ENCODE measurements at regions not wholly inside any gene's neighbourhood (a gene's known extent, or its start where the extent isn't known, plus 50 kb on each side); places are given as distances from the start of the nearest gene placed in this dataset.

DNA sequence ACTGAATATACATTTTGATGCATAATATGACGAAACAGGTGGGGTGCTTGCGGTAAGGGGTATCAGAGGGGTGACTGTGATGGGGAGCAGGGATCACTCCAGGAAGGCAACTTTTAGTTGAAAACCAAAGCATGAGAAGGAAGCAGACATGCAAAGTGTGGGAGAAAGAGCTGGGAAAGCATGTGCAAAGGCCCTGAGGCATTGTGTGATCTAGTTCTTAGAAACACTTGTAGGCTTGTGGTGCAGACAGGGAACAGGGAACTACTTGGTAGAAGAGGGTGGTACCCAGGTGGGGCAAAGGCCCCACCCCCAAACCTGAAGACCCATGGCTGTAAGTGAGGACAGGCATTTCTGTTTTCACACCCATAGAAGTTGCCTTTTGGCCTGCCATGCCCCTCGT, 459.9 kb upstream of the EEF2KMT start:
- TF ChIP-seq, protein P1, sequence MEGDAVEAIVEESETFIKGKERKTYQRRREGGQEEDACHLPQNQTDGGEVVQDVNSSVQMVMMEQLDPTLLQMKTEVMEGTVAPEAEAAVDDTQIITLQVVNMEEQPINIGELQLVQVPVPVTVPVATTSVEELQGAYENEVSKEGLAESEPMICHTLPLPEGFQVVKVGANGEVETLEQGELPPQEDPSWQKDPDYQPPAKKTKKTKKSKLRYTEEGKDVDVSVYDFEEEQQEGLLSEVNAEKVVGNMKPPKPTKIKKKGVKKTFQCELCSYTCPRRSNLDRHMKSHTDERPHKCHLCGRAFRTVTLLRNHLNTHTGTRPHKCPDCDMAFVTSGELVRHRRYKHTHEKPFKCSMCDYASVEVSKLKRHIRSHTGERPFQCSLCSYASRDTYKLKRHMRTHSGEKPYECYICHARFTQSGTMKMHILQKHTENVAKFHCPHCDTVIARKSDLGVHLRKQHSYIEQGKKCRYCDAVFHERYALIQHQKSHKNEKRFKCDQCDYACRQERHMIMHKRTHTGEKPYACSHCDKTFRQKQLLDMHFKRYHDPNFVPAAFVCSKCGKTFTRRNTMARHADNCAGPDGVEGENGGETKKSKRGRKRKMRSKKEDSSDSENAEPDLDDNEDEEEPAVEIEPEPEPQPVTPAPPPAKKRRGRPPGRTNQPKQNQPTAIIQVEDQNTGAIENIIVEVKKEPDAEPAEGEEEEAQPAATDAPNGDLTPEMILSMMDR (IDR thresholded peaks at IDR 0.05) = no peak
- TF ChIP-seq POLR2AphosphoS5 (IDR thresholded peaks at IDR 0.05) = no peak

Data from breast epithelium (tissue), 3 donors.